KMS-11 (cell line): ENCODE measurements at regions not wholly inside any gene's neighbourhood (a gene's known extent, or its start where the extent isn't known, plus 50 kb on each side); places are given as distances from the start of the nearest gene placed in this dataset.
"Not testable (repeated sequence)": the region's sequence is repeated elsewhere in the genome, so short reads cannot be mapped to it uniquely, and the experiment has no call there.

ENCODE experiments used
- H2AFZ ChIP-seq: fragments of 200-600 bp; sonication (generic); 2 replicates; pipeline ENCODE4 v1.6.1; 2016; ENCODE audit warnings: antibody characterized with exemption, mixed run types, low read depth
- H3K27ac ChIP-seq: fragments of 200-600 bp; sonication (generic); 2 replicates; pipeline ENCODE4 v1.6.1; 2016; ENCODE audit warnings: mild to moderate bottlenecking, mixed run types
- H3K27me3 ChIP-seq: fragments of 200-600 bp; sonication (generic); 2 replicates; pipeline ENCODE4 v1.6.1; 2017; ENCODE audit warnings: mild to moderate bottlenecking, low read depth, mixed run types, moderate library complexity; ENCODE audit not compliant: insufficient read depth
- H3K36me3 ChIP-seq: fragments of 200-600 bp; sonication (generic); 2 replicates; pipeline ENCODE4 v1.6.1; 2017; ENCODE audit warnings: mild to moderate bottlenecking, mixed run types; ENCODE audit not compliant: insufficient read depth
- H3K4me1 ChIP-seq: fragments of 200-600 bp; sonication (generic); 2 replicates; pipeline ENCODE4 v1.6.1; 2016; ENCODE audit warnings: mild to moderate bottlenecking, low read depth, mixed run types; ENCODE audit not compliant: poor library complexity, severe bottlenecking
- H3K4me2 ChIP-seq: fragments of 200-600 bp; sonication (generic); 2 replicates; pipeline ENCODE4 v1.7.0; 2016; ENCODE audit warnings: mild to moderate bottlenecking, mixed run types
- H3K4me3 ChIP-seq: fragments of 200-600 bp; sonication (generic); IDR thresholded peaks from 2 replicates; pipeline ENCODE4 v1.6.1; 2017; ENCODE audit warnings: low read depth, low read length, mixed read lengths; ENCODE audit not compliant: insufficient read depth
- H3K79me2 ChIP-seq: fragments of 200-600 bp; sonication (generic); 2 replicates; pipeline ENCODE4 v1.6.1; 2016; ENCODE audit warnings: low read depth, mixed run types; ENCODE audit not compliant: insufficient read depth
- H3K9ac ChIP-seq: fragments of 200-600 bp; sonication (generic); 2 replicates; pipeline ENCODE4 v1.6.1; 2016; ENCODE audit warnings: mild to moderate bottlenecking, mixed run types
- H4K20me1 ChIP-seq: fragments of 200-600 bp; sonication (generic); 2 replicates; pipeline ENCODE4 v1.6.1; 2016; ENCODE audit warnings: mild to moderate bottlenecking, mixed run types; ENCODE audit not compliant: insufficient read depth
- TF ChIP-seq, protein P1 (sequence below): fragments of 200-600 bp; sonication (generic); conservative IDR thresholded peaks from 2 replicates; pipeline ENCODE4 v1.6.1; 2017; ENCODE audit warnings: low read depth, mild to moderate bottlenecking, antibody characterized with exemption, low read length, moderate library complexity, mixed read lengths

DNA sequence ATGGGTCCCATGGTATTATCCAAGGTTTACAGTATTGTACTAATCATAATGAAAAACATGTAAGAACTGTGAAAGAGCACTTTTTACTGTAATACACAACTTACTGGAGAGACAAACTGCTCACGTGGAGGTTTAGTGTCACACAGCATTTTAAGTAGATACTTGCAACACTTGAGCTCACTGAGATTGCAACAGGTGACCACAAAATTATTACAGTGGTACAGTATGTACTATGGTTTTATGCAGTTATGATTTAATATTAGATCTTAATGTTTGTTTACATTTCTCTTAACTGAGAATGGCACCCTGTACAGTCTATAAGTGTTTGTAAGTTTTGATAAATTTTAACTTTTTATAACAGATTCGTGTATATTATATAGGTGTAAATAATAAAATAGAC, 118.6 kb upstream of the SKOR2 start:
- Histone ChIP-seq H3K9ac (no peak overlapping the region), H4K20me1 (no peaks in the 10 kb centered on the region), H3K27ac (no peak overlapping the region), H3K36me3 (no peaks in the 10 kb centered on the region), H3K79me2 (no peaks in the 10 kb centered on the region), H3K4me2 (no peak overlapping the region), H3K4me1 (no peaks in the 10 kb centered on the region), H2AFZ (no peak overlapping the region), H3K4me3 (no peak overlapping the region), H3K27me3 (no peaks in the 10 kb centered on the region)
- TF ChIP-seq, protein P1, sequence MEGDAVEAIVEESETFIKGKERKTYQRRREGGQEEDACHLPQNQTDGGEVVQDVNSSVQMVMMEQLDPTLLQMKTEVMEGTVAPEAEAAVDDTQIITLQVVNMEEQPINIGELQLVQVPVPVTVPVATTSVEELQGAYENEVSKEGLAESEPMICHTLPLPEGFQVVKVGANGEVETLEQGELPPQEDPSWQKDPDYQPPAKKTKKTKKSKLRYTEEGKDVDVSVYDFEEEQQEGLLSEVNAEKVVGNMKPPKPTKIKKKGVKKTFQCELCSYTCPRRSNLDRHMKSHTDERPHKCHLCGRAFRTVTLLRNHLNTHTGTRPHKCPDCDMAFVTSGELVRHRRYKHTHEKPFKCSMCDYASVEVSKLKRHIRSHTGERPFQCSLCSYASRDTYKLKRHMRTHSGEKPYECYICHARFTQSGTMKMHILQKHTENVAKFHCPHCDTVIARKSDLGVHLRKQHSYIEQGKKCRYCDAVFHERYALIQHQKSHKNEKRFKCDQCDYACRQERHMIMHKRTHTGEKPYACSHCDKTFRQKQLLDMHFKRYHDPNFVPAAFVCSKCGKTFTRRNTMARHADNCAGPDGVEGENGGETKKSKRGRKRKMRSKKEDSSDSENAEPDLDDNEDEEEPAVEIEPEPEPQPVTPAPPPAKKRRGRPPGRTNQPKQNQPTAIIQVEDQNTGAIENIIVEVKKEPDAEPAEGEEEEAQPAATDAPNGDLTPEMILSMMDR, result no peak

- not testable (repeated sequence) for H4K20me1 ChIP-seq, H3K4me2 ChIP-seq, H3K79me2 ChIP-seq, H3K9ac ChIP-seq, H3K27me3 ChIP-seq, H3K4me3 ChIP-seq, H3K36me3 ChIP-seq, H2AFZ ChIP-seq, H3K27ac ChIP-seq, H3K4me1 ChIP-seq
These were observed 102.6 kb upstream of the SKOR2 start for GRCh38 chr18:47354061-47354460.

- H3K27me3 ChIP-seq, result no peaks in the 10 kb centered on the region
- H3K27ac ChIP-seq, result no peak overlapping the region
- H3K4me2 ChIP-seq, result no peak overlapping the region
- H3K36me3 ChIP-seq, result no peaks in the 10 kb centered on the region
- no peak overlapping the region for H3K9ac ChIP-seq
- no peaks in the 10 kb centered on the region for H4K20me1 ChIP-seq
- no peak overlapping the region for H2AFZ ChIP-seq
- H3K79me2 ChIP-seq, result no peaks in the 10 kb centered on the region
- no peaks in the 10 kb centered on the region for H3K4me1 ChIP-seq
- TF ChIP-seq, protein P1, result no peak
- no peak overlapping the region for H3K4me3 ChIP-seq
These were observed 94.6 kb upstream of the SKOR2 start for GRCh38 chr18:47346016-47346415.

DNA sequence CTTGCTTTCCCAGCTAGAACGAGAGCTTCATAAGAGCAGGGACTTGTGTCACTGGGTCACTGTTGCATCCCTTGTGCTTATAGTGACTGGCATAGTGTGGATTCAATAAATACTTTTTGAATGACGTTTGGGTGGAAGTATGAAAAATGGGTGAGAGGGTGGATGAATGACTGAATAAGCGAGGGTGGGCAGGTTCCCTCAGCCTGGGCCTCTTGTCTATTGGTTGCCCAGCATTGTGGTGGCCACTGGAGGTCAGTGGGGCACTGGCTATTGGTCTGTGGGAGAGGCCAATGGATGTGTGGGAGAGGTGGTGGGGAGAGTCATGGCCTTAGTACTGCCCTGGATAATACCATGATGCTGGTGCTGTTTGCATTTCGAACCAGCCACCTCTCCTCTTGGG, 93.8 kb upstream of the SKOR2 start:
- TF ChIP-seq, protein P1, result no peak
- H3K27me3 ChIP-seq, result no peaks in the 10 kb centered on the region
- H3K4me3 ChIP-seq, result no peak overlapping the region
- no peak overlapping the region for H2AFZ ChIP-seq
- no peak overlapping the region for H3K4me2 ChIP-seq
- H4K20me1 ChIP-seq, result no peaks in the 10 kb centered on the region
- H3K4me1 ChIP-seq, result no peaks in the 10 kb centered on the region
- H3K9ac ChIP-seq, result no peak overlapping the region
- H3K79me2 ChIP-seq, result no peaks in the 10 kb centered on the region
- H3K36me3 ChIP-seq, result no peaks in the 10 kb centered on the region
- no peak overlapping the region for H3K27ac ChIP-seq

- Histone ChIP-seq H3K27me3 (no peaks in the 10 kb centered on the region), H3K4me2 (no peak overlapping the region), H3K9ac (no peak overlapping the region), H3K4me3 (no peak overlapping the region), H3K36me3 (no peaks in the 10 kb centered on the region), H4K20me1 (no peaks in the 10 kb centered on the region), H2AFZ (no peak overlapping the region), H3K27ac (no peak overlapping the region), H3K4me1 (no peaks in the 10 kb centered on the region), H3K79me2 (no peaks in the 10 kb centered on the region)
- TF ChIP-seq, protein P1, result no peak
These were observed 91.8 kb upstream of the SKOR2 start for GRCh38 chr18:47343291-47343690.
